IMR-90 (cell line): ENCODE measurements at regions not wholly inside any gene's neighbourhood (a gene's known extent, or its start where the extent isn't known, plus 50 kb on each side); places are given as distances from the start of the nearest gene placed in this dataset.
"Not testable (repeated sequence)": the region's sequence is repeated elsewhere in the genome, so short reads cannot be mapped to it uniquely, and the experiment has no call there.

Experiments
- CHD1 ChIP-seq: IDR thresholded peaks from 2 replicates; pipeline ENCODE4 v1.6.1; 2012; ENCODE audit warnings: low read depth, low read length, improper control_type of control experiment
- CTCF ChIP-seq: conservative IDR thresholded peaks from 2 replicates; pipeline ENCODE4 v1.5.1; 2012; ENCODE audit warnings: mild to moderate bottlenecking, low read depth, low read length, improper control_type of control experiment
- POLR2A ChIP-seq: IDR thresholded peaks from 2 replicates; pipeline ENCODE4 v1.6.1; 2012; ENCODE audit warnings: mild to moderate bottlenecking, low read depth, low read length

- not testable (repeated sequence) for TF ChIP-seq CTCF, CHD1, POLR2A
Measured at GRCh38 chr4:55707991-55708390, 71.9 kb upstream of the NMU start.
